ENCODE measurements at regions not wholly inside any gene's neighbourhood (a gene's known extent, or its start where the extent isn't known, plus 50 kb on each side); places are given as distances from the start of the nearest gene placed in this dataset.

- no peak overlapping the region for H3K9ac ChIP-seq (ENCODE audit: insufficient read depth in 1 of 2, low read length in 2 of 2)
- no peak for TF ChIP-seq CTCF (IDR thresholded peaks at IDR 0.05; ENCODE audit: control extremely low read depth, extremely low read depth)
- H3K27ac ChIP-seq (ENCODE audit: low read depth in 1 of 2, low read length in 1 of 2), result no peak overlapping the region
- no peaks in the 10 kb centered on the region for H3K36me3 ChIP-seq (ENCODE audit: control insufficient read depth in 4 of 4, insufficient read depth in 4 of 4, low read length in 4 of 4)
- ATAC-seq (ENCODE audit: insufficient read depth, low FRiP score) (no peak), DNase-seq (no peak)
- WGBS, 2 donors, result 84 to 85% methylated on average over 3 of the region's 3 CpGs
- H3K27me3 ChIP-seq (ENCODE audit: control insufficient read depth in 3 of 3, insufficient read depth in 3 of 3, low read length in 2 of 3), result no peaks in the 10 kb centered on the region
- peaks cover 0 to 3% (median 0%) of the 10 kb centered on the region in 4 donors for H3K9me3 ChIP-seq (ENCODE audit: control insufficient read depth in 4 of 4, insufficient read depth in 3 of 4, low read length in 3 of 4)
- no peak overlapping the region for H3K4me3 ChIP-seq
- peaks cover 0 to 4% (median 0%) of the 10 kb centered on the region in 5 donors for H3K4me1 ChIP-seq (ENCODE audit: control insufficient read depth in 5 of 5, insufficient read depth in 5 of 5, low read length in 5 of 5)
Measured at GRCh38 chr6:93555292-93555691, 135.9 kb upstream of the EPHA7 start.

GRCh38 chr6:93554018-93554417 lies 134.7 kb upstream of the EPHA7 start:
- no peak overlapping the region for H3K4me3 ChIP-seq
- no peaks in the 10 kb centered on the region for H3K36me3 ChIP-seq (ENCODE audit: control insufficient read depth in 4 of 4, insufficient read depth in 4 of 4, low read length in 4 of 4)
- no peaks in the 10 kb centered on the region for H3K27me3 ChIP-seq (ENCODE audit: control insufficient read depth in 3 of 3, insufficient read depth in 3 of 3, low read length in 2 of 3)
- WGBS, 2 donors, result 88% methylated on average over 2 of the region's 2 CpGs
- DNase-seq, result no peak
- no peak overlapping the region for H3K9ac ChIP-seq (ENCODE audit: insufficient read depth in 1 of 2, low read length in 2 of 2)
- no peak overlapping the region for H3K27ac ChIP-seq (ENCODE audit: low read depth in 1 of 2, low read length in 1 of 2)
- peaks cover 0 to 3% (median 0%) of the 10 kb centered on the region in 5 donors for H3K4me1 ChIP-seq (ENCODE audit: control insufficient read depth in 5 of 5, insufficient read depth in 5 of 5, low read length in 5 of 5)
- H3K9me3 ChIP-seq (ENCODE audit: control insufficient read depth in 4 of 4, insufficient read depth in 3 of 4, low read length in 3 of 4), result peaks cover 0 to 3% (median 0%) of the 10 kb centered on the region in 4 donors
- TF ChIP-seq CTCF (IDR thresholded peaks at IDR 0.05; ENCODE audit: control extremely low read depth, extremely low read depth), result no peak
- no peak for ATAC-seq (ENCODE audit: insufficient read depth, low FRiP score)

- Histone ChIP-seq H3K4me1 (ENCODE audit: control insufficient read depth in 5 of 5, insufficient read depth in 5 of 5, low read length in 5 of 5) (peaks cover 0 to 3% (median 0%) of the 10 kb centered on the region in 5 donors), H3K27me3 (ENCODE audit: control insufficient read depth in 3 of 3, insufficient read depth in 3 of 3, low read length in 2 of 3) (no peaks in the 10 kb centered on the region), H3K9ac (ENCODE audit: insufficient read depth in 1 of 2, low read length in 2 of 2) (no peak overlapping the region), H3K36me3 (ENCODE audit: control insufficient read depth in 4 of 4, insufficient read depth in 4 of 4, low read length in 4 of 4) (no peaks in the 10 kb centered on the region), H3K9me3 (ENCODE audit: control insufficient read depth in 4 of 4, insufficient read depth in 3 of 4, low read length in 3 of 4) (peaks cover 0 to 3% (median 0%) of the 10 kb centered on the region in 4 donors), H3K27ac (ENCODE audit: low read depth in 1 of 2, low read length in 1 of 2) (no peak overlapping the region), H3K4me3 (no peak overlapping the region)
- TF ChIP-seq CTCF (IDR thresholded peaks at IDR 0.05; ENCODE audit: control extremely low read depth, extremely low read depth), result no peak
- ATAC-seq (ENCODE audit: insufficient read depth, low FRiP score) (no peak), DNase-seq (no peak)
Measured at GRCh38 chr6:93550551-93551276, 131.4 kb upstream of the EPHA7 start.

- H3K27me3 ChIP-seq (ENCODE audit: control insufficient read depth in 3 of 3, insufficient read depth in 3 of 3, low read length in 2 of 3), result no peaks in the 10 kb centered on the region
- H3K9ac ChIP-seq (ENCODE audit: insufficient read depth in 1 of 2, low read length in 2 of 2), result no peak overlapping the region
- H3K4me3 ChIP-seq, result no peak overlapping the region
- H3K36me3 ChIP-seq (ENCODE audit: control insufficient read depth in 4 of 4, insufficient read depth in 4 of 4, low read length in 4 of 4), result no peaks in the 10 kb centered on the region
- no peak overlapping the region for H3K27ac ChIP-seq (ENCODE audit: low read depth in 1 of 2, low read length in 1 of 2)
- DNase-seq (no peak), ATAC-seq (ENCODE audit: insufficient read depth, low FRiP score) (no peak)
- WGBS, 2 donors, result 54 to 67% methylated on average over 2 of the region's 2 CpGs
- no peak for TF ChIP-seq CTCF (IDR thresholded peaks at IDR 0.05; ENCODE audit: control extremely low read depth, extremely low read depth)
- H3K9me3 ChIP-seq (ENCODE audit: control insufficient read depth in 4 of 4, insufficient read depth in 3 of 4, low read length in 3 of 4), result peaks cover 0 to 3% (median 0%) of the 10 kb centered on the region in 4 donors
- peaks cover 0 to 3% (median 0%) of the 10 kb centered on the region in 5 donors for H3K4me1 ChIP-seq (ENCODE audit: control insufficient read depth in 5 of 5, insufficient read depth in 5 of 5, low read length in 5 of 5)
Measured at GRCh38 chr6:93549868-93550267, 130.5 kb upstream of the EPHA7 start.
